DMS153 treated with DMSO at 0.1 percent for 48 hours (cell line): ENCODE measurements at regions not wholly inside any gene's neighbourhood (a gene's known extent, or its start where the extent isn't known, plus 50 kb on each side); places are given as distances from the start of the nearest gene placed in this dataset.
"Not testable (repeated sequence)": the region's sequence is repeated elsewhere in the genome, so short reads cannot be mapped to it uniquely, and the experiment has no call there.

Source experiments
- DNase-seq: peaks from one replicate; lab custom pipeline; 2025; ENCODE audit not compliant: unreplicated experiment; lab: John Stamatoyannopoulos, UW

- DNase-seq = not testable (repeated sequence)
Observed at GRCh38 chr7:49100908-49101740, 176.8 kb downstream of the CDC14C start.

DNA sequence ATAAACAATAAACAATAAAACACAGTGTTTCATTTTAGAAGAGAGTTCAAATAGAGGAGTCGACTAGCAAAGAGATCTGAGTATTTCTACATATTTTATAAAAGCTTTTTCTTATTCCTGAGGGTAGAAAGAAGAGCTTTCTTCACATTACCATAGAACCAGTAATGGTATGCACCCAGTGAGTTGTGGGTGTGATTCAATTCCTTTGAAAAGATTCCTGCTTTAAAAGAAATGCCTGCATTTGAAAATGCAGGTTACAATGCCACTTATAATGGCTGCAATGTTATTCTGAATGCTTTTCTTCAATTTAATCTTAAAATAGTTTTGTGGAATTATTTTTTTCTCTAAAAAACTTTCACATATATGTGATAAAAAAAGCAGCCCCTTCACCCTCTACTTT lies 178.1 kb downstream of the CDC14C start:
- no peak for DNase-seq

- DNase-seq = no peak
Observed at GRCh38 chr7:49111706-49112105, 187.4 kb downstream of the CDC14C start.

DNA sequence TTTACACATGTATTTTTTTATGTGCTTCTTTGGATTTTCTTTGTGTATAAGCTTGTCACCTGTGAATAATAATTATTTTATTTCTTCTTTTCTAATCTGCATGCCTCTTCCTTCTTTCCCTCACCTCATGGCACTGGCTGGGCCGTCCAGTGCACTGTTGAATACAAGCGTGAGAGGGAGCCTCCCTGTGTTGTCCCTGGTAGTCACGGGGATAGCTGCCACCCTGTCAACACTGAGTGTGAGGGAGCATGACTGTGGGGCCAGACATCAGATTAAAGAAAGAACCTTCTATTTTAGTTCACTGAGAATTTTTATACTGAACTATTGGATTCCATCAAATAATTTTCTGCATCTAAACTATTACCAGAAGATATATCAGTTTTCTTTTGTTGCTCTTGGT lies 187.9 kb downstream of the CDC14C start:
- DNase-seq = no peak

DNA sequence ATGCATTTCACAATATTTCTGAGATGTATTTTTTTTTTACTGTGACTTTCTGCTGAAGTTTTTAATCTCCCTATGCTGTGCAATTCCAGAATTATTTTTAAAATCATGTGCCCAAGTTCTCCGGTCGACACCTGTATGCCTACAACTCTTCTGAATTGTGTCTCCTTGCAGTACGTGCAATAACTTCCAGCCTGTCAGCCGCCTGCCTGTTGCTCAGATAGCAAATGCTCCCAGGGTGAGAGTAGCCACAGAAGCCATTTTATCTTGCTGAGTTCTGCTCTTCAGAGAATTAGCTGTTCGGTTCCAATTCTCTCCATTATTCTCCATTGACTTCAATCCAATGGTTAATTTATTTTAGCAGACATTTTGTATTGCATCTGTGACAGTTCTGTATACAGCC lies 188.3 kb downstream of the CDC14C start:
- no peak for DNase-seq

GRCh38 chr7:49119706-49120105 lies 195.4 kb downstream of the CDC14C start:
- no peak for DNase-seq

DNA sequence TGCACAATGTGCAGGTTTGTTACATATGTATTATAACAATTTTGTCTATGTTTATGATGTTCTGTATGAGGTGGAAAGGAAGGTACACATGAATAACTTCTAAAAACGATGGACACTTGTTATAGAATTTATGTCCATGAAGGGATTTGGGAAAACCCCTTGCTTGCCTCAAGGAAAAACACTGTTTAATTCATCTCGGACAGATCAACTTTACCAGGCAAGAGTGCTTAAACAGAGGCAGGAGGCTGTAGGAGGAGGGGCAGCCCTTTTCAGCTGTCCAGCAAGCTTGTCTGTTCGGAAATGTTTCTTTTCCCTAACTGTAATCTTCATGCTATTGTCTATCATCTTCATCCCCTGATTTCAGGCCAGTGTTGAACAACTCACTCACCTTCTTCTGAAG lies 200.9 kb downstream of the CDC14C start:
- no peak for DNase-seq

GRCh38 chr7:49127359-49127913 lies 203.1 kb downstream of the CDC14C start:
- DNase-seq = no peak

GRCh38 chr7:49137978-49138377 lies 213.6 kb downstream of the CDC14C start:
- DNase-seq = no peak

GRCh38 chr7:49150486-49150885 lies 226.1 kb downstream of the CDC14C start:
- DNase-seq = no peak

DNA sequence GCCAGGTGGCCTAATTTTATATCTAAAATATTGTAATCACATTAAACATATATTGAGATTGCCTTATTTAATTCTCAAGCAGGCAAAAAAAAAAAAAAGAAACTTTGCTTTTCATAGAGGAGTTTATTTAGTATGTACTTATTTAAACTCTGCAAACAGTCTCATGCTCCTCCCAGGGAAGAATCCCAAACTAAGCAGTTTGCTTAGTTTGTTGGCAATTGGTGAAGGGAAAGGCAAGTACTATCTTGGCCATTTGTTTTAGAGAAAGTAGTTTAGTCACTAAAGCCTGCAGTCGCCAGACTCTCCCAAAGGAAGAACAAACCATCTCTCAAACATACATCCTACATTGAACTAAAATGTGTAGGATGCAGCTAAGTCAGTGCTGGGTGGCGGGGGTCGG lies 226.8 kb downstream of the CDC14C start:
- DNase-seq = no peak

DNA sequence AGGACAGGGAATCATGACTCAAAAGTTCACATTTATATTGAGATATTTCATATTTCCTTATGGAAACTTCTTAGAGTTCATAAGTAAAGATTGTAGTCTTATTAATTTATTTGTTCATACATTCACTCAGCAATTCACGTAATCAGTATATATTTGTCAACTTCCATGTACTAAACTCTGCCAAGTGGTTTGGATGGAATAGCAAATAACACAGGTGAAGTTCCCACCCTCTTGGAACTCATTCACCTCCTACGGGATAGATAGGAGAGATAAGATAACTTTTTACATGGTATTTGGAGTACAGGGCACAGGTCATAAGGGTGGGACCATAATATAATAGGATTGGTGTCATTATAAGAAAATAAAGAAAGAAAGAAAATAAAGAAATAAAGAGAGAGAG lies 234.0 kb downstream of the CDC14C start:
- DNase-seq = no peak

DNA sequence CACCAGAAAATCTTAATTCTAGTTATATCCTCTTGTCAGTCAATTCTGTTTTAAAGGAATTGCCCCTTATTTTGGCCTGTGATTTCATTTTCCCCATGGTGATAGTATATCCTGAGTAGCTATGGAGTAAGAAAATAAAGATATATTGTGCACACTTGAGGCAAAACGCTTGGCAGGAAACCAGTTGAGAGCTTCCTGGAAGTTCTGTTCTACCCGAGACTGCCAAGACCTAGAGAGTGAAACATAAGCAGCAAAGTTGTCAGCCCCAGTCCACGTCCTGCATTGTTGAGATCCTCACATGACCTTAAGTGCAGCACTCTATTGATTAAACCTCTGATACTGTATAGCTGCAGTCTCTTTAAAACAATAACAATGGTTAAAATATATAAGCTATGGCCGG lies 235.2 kb downstream of the CDC14C start:
- no peak for DNase-seq

DNA sequence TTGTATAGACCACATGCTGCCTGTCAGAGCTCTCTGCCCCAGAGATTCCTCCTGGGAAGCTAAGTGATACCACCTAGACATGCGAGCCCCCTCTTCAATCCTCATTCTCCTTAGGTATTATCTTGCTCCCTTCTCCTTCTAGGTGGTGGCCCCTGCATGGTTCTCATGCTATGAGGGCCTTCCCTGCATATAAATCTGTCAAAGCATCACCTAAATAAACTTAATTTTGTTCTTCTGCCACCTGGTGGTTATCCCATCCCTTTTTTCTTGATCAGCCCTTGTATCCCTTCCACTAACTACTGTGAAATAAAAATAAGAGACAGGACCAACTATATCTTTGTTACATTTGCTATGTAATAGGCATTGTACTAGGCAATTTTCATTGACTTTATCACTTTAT lies 242.1 kb downstream of the CDC14C start:
- no peak for DNase-seq

- no peak for DNase-seq
Observed at GRCh38 chr7:49172639-49173038, 248.3 kb downstream of the CDC14C start.

DNA sequence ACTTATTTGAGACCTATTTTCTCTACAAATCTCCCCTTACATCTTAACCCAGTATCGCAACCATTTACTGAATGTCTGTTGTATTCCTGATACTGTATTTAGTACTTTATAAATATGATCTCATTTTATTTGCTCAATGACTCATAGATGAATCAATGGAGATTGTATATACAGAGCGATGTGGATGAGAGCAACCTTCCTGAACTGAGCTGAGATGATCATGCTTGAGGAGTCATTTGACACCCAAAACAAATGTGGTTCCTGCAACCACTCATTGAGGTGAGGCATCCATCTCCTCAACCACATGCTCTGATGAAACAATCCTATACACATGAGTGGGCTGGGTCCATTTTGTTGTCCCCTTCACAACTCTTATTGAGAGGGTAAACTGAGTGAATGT lies 250.0 kb downstream of the CDC14C start:
- no peak for DNase-seq

- DNase-seq = no peak
Observed at GRCh38 chr7:49187543-49188268, 263.4 kb downstream of the CDC14C start.

DNA sequence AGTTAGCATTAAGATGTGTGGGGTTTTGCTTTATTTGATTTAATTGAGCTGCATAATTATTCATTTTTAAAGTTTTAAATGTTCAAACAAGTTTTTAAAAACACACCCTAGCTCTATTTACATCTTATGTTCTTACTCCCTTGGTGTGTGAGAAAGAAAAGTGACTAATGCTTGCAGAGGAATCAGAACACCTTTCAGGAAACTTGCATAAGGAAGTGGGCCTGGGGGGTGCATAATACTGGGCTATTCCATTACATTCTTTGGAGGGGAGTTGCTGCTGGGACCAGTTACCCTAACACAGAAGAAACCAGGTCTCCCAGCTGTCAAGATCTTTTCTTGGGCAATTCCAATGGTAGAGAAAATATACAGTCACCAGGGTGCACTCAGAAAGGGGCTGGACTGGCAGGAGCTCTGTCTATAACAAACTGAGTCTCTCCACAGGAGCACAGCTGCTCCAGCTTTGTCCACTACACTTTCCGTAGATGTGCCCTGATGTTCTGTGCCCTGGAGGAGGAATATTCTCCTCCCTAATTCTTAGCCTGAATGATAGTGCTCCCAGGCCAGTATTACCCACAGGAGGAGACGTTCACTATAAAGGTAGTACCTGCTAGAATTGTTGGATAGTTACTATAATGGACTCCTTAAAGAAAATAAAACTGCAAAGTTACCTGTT lies 304.2 kb downstream of the CDC14C start:
- DNase-seq = no peak

GRCh38 chr7:49229246-49229645 lies 304.9 kb downstream of the CDC14C start:
- no peak for DNase-seq

GRCh38 chr7:49243521-49243920 lies 319.2 kb downstream of the CDC14C start:
- DNase-seq = no peak

DNA sequence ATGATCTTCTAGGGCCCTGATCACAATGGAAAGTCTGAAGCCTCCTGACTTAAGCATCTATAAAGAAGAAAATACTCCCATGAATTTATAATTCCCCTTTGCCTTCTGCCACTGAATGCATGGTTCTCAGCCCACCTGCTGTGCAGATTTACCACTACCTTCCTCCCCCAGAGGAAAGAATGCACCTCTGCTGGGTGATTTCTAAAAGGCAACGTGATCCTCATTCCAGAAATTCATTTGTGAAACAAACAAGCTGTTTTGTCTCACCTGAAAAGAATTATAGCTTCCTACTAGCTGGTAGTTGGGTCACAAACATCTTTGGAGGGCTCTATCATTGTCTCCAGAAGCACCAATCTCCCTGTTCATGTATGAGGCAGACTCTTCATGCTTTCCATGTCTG lies 320.2 kb downstream of the CDC14C start:
- DNase-seq = no peak

DNA sequence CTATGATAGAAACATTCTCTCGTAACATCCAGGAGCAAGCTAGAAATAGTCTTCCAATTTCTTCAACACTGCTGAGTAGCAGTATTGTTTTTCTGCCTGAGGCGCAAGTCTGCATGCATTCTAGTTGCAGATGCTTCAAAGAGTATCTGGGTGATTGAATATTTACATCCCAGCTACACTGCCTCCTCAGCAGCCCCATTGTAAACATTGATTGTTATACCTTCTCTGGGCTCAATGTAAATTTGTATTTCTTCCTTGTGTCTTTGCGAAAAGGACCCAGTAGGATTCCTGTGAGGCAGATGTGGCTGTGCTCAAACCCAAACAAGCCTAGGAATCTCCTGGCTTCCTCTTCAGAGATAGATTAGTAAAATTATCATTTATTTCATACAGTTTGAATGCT lies 320.7 kb downstream of the CDC14C start:
- no peak for DNase-seq
